CD14-positive monocyte (primary cell): ENCODE measurements at regions not wholly inside any gene's neighbourhood (a gene's known extent, or its start where the extent isn't known, plus 50 kb on each side); places are given as distances from the start of the nearest gene placed in this dataset.

Experiments used
- DNase-seq, 3 donors: peaks; one replicate each; pipeline ENCODE4 v3.0.0-alpha.2; 2011 to 2022
- H2AFZ ChIP-seq: 2 replicates; pipeline ENCODE4 v1.6.0; 2012; ENCODE audit warnings: mild to moderate bottlenecking, low read depth, low read length, inconsistent platforms; ENCODE audit not compliant: insufficient read depth, poor library complexity, severe bottlenecking
- H3K27ac ChIP-seq, 2 donors: 1 replicate in 1 of 2; 2 replicates in 1 of 2; pipeline ENCODE4 v1.5.1; 2012 to 2013; ENCODE audit warnings: low read length in 2 of 2, control low read depth in 1 of 2, inconsistent platforms in 1 of 2, low read depth in 1 of 2, mild to moderate bottlenecking in 1 of 2
- H3K27me3 ChIP-seq, 2 donors: one replicate each; pipeline versions ENCODE4 v1.6.0 to v1.6.1; 2011 to 2013; ENCODE audit warnings: low read length in 2 of 2; ENCODE audit not compliant: control insufficient read depth in 2 of 2, insufficient read depth in 2 of 2
- H3K36me3 ChIP-seq, 2 donors: replicated peaks in 1 of 2; 1 replicate in 1 of 2; 2 replicates in 1 of 2; pipeline versions ENCODE4 v1.5.1 to v1.6.1; 2012 to 2013; ENCODE audit warnings: low read length in 2 of 2, control low read depth in 1 of 2, inconsistent platforms in 1 of 2, mild to moderate bottlenecking in 1 of 2; ENCODE audit not compliant: insufficient read depth in 2 of 2, control insufficient read depth in 1 of 2
- H3K4me1 ChIP-seq, 2 donors: 1 replicate in 1 of 2; 2 replicates in 1 of 2; pipeline versions ENCODE4 v1.5.1 to v1.6.1; 2012 to 2013; ENCODE audit warnings: low read length in 2 of 2, control low read depth in 1 of 2, inconsistent platforms in 1 of 2, mild to moderate bottlenecking in 1 of 2, moderate library complexity in 1 of 2; ENCODE audit not compliant: insufficient read depth in 2 of 2, control insufficient read depth in 1 of 2
- H3K4me2 ChIP-seq: replicated peaks from 2 replicates; pipeline ENCODE3; 2012; ENCODE audit warnings: low read length, moderate library complexity, mild to moderate bottlenecking; ENCODE audit not compliant: poor library complexity, severe bottlenecking; ENCODE audit errors: extremely low read depth
- H3K4me3 ChIP-seq, 3 experiments: fragments of 200-600 bp in 1 of 3; sonication (generic) in 1 of 3; replicated peaks in 1 of 3; 1 replicate in 2 of 3; 2 replicates in 1 of 3; pipeline ENCODE4 v1.5.1; 2011 to 2013; ENCODE audit warnings: low read length in 3 of 3, mild to moderate bottlenecking in 3 of 3, control low read depth in 2 of 3, low read depth in 2 of 3, inconsistent platforms in 1 of 3, moderate library complexity in 1 of 3
- H3K79me2 ChIP-seq: 2 replicates; pipeline ENCODE4 v1.6.0; 2012; ENCODE audit warnings: mild to moderate bottlenecking, control low read depth, inconsistent platforms, low read length, moderate library complexity; ENCODE audit not compliant: insufficient read depth
- H3K9ac ChIP-seq: 2 replicates; pipeline ENCODE4 v1.6.0; 2017; ENCODE audit warnings: low read length, mild to moderate bottlenecking; ENCODE audit not compliant: insufficient read depth, poor library complexity, severe bottlenecking
- H3K9me3 ChIP-seq, 2 donors: replicated peaks in 1 of 2; 1 replicate in 1 of 2; 2 replicates in 1 of 2; pipeline versions ENCODE4 v1.5.1 to v1.6.1; 2012 to 2013; ENCODE audit warnings: low read length in 2 of 2, control low read depth in 1 of 2; ENCODE audit not compliant: control insufficient read depth in 1 of 2, insufficient read depth in 1 of 2
- H4K20me1 ChIP-seq: 2 replicates; pipeline ENCODE4 v1.6.0; 2012; ENCODE audit warnings: mild to moderate bottlenecking, low read length, control low read depth, moderate library complexity; ENCODE audit not compliant: insufficient read depth
- H3K27ac Mint-ChIP-seq, 7 donors: one replicate each; pipeline ENCODE4 v1.8.0; 2020; ENCODE audit warnings: mild to moderate bottlenecking in 7 of 7, mixed read lengths in 7 of 7, moderate library complexity in 6 of 7, inconsistent platforms in 2 of 7
- H3K27me3 Mint-ChIP-seq, 3 donors: one replicate each; pipeline ENCODE4 v1.8.0; 2021 to 2022; ENCODE audit warnings: low read depth in 3 of 3, mild to moderate bottlenecking in 3 of 3, mixed read lengths in 3 of 3, moderate library complexity in 3 of 3, inconsistent platforms in 1 of 3
- H3K36me3 Mint-ChIP-seq, 2 donors: one replicate each; pipeline ENCODE4 v1.8.0; 2020; ENCODE audit warnings: mixed read lengths in 2 of 2, inconsistent platforms in 1 of 2, mild to moderate bottlenecking in 1 of 2
- H3K4me1 Mint-ChIP-seq: one replicate; pipeline ENCODE4 v1.8.0; 2020; ENCODE audit warnings: mild to moderate bottlenecking, mixed read lengths
- H3K4me3 Mint-ChIP-seq, 2 donors: one replicate each; pipeline ENCODE4 v1.8.0; 2020; ENCODE audit warnings: mild to moderate bottlenecking in 2 of 2, mixed read lengths in 2 of 2, moderate library complexity in 1 of 2
- H3K9me3 Mint-ChIP-seq, 7 donors: one replicate each; pipeline ENCODE4 v1.8.0; 2020 to 2022; ENCODE audit warnings: mixed read lengths in 7 of 7, mild to moderate bottlenecking in 6 of 7, moderate library complexity in 6 of 7, inconsistent platforms in 2 of 7
- CTCF ChIP-seq: fragments of 200-600 bp; IDR thresholded peaks from one replicate; pipeline ENCODE4 v1.8.0; 2022; ENCODE audit warnings: antibody characterized with exemption, mild to moderate bottlenecking
- WGBS: methylation state at CpG from one replicate; pipeline ENCODE4 v1.1.5; 2013; ENCODE audit warnings: missing lambda C conversion rate; ENCODE audit not compliant: insufficient coverage; 5-methylcytosine and 5-hydroxymethylcytosine counted together
- intact Hi-C, 2 donors: fragments of 100-400 bp; cut with micrococcal nuclease; formaldehyde crosslinking; loops; one replicate each; pipeline versions ENCODE4 v1.15.0 to v1.15.1; 2023

- no peak for TF ChIP-seq CTCF
- no peaks in the 10 kb centered on the region for H3K36me3 ChIP-seq
- H3K9me3 Mint-ChIP-seq, result peaks cover 0 to 2% (median 0%) of the 10 kb centered on the region in 7 donors
- no peaks in the 10 kb centered on the region for H4K20me1 ChIP-seq
- peak overlapping the region in 1 of 3 experiments; percentile 27 for H3K4me3 ChIP-seq
- H3K36me3 Mint-ChIP-seq, result no peaks in the 10 kb centered on the region
- no peaks in the 10 kb centered on the region for H3K9me3 ChIP-seq
- peak overlapping the region in 1 of 2 donors; percentile 41 for H3K4me3 Mint-ChIP-seq
- peak overlapping the region; percentile 66 for H2AFZ ChIP-seq
- H3K79me2 ChIP-seq, result no peaks in the 10 kb centered on the region
- peaks cover 8% of the 10 kb centered on the region for H3K4me1 Mint-ChIP-seq
- H3K4me2 ChIP-seq, result peak overlapping the region; percentile 9
- WGBS, result 0% methylated on average over 1 of the region's 1 CpG
- peaks cover 10% of the 10 kb centered on the region in 2 donors for H3K4me1 ChIP-seq
- no peak overlapping the region for H3K9ac ChIP-seq
- peaks cover 0 to 3% (median 1%) of the 10 kb centered on the region in 3 donors for H3K27me3 Mint-ChIP-seq
- intact Hi-C loops, result no loop called here
- DNase-seq, result peak; percentile 3 to 17 (median 10)
- peak overlapping the region in 2 of 7 donors; percentile 4 to 31 for H3K27ac Mint-ChIP-seq
- no peak overlapping the region for H3K27ac ChIP-seq
- H3K27me3 ChIP-seq, result no peaks in the 10 kb centered on the region
Measured at GRCh38 chr5:42875785-42876374, 64.2 kb upstream of the SELENOP start.

GRCh38 chr5:42875211-42875610 lies 63.5 kb upstream of the SELENOP start:
- H3K9me3 ChIP-seq, result no peaks in the 10 kb centered on the region
- DNase-seq, result no peak
- no peaks in the 10 kb centered on the region for H3K27me3 ChIP-seq
- H3K36me3 Mint-ChIP-seq, result no peaks in the 10 kb centered on the region
- TF ChIP-seq CTCF, result no peak
- no peak overlapping the region for H3K27ac Mint-ChIP-seq
- H4K20me1 ChIP-seq, result no peaks in the 10 kb centered on the region
- H3K4me3 ChIP-seq, result no peak overlapping the region
- intact Hi-C loops, result no loop called here
- no peak overlapping the region for H3K9ac ChIP-seq
- H3K27ac ChIP-seq, result no peak overlapping the region
- no peaks in the 10 kb centered on the region for H3K36me3 ChIP-seq
- peaks cover 0 to 3% (median 1%) of the 10 kb centered on the region in 3 donors for H3K27me3 Mint-ChIP-seq
- no peak overlapping the region for H3K4me2 ChIP-seq
- H3K9me3 Mint-ChIP-seq, result peaks cover 0 to 4% (median 2%) of the 10 kb centered on the region in 7 donors
- no peak overlapping the region for H3K4me3 Mint-ChIP-seq
- H3K79me2 ChIP-seq, result no peaks in the 10 kb centered on the region
- peaks cover 8% of the 10 kb centered on the region for H3K4me1 Mint-ChIP-seq
- peak overlapping the region; percentile 66 for H2AFZ ChIP-seq
- H3K4me1 ChIP-seq, result peaks cover 10% of the 10 kb centered on the region in 2 donors
